GM18498 (cell line): ENCODE measurements at regions not wholly inside any gene's neighbourhood (a gene's known extent, or its start where the extent isn't known, plus 50 kb on each side); places are given as distances from the start of the nearest gene placed in this dataset.
"Not testable (repeated sequence)": the region's sequence is repeated elsewhere in the genome, so short reads cannot be mapped to it uniquely, and the experiment has no call there.

Experiments
- ATAC-seq: cut with Tn5 transposase; IDR thresholded peaks from one replicate; pipeline ENCODE4 v1.9.1; 2021; ENCODE audit warnings: mild to moderate bottlenecking, moderate library complexity; ENCODE audit not compliant: unreplicated experiment

GRCh38 chr7:3135626-3136025, 92.0 kb upstream of the CARD11 start:
- no peak for ATAC-seq

GRCh38 chr7:3138206-3138605, 94.5 kb upstream of the CARD11 start:
- no peak for ATAC-seq

GRCh38 chr7:3138997-3139396, 95.3 kb upstream of the CARD11 start:
- no peak for ATAC-seq

DNA sequence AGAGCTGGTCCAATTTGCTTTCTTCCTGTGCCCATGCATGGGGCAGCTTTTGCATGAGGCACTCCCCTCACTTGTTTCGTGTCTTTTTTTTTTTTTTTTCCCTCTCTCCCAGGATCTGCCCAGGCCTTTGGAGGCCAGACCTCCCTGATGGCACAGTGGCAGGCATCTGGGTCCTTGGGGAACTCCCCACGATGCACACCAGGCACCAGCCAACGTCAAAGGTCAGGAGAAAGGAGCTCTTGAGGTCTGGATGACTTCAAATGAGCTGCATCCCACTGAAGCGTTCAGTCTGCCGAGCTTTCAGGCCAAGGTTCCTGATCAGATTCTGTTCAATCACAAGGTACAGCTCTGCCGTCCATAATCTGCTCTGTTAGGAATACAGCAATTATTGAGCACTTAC, 97.2 kb upstream of the CARD11 start:
- ATAC-seq: no peak

- no peak for ATAC-seq
These were observed 97.7 kb upstream of the CARD11 start for GRCh38 chr7:3141326-3141725.

DNA sequence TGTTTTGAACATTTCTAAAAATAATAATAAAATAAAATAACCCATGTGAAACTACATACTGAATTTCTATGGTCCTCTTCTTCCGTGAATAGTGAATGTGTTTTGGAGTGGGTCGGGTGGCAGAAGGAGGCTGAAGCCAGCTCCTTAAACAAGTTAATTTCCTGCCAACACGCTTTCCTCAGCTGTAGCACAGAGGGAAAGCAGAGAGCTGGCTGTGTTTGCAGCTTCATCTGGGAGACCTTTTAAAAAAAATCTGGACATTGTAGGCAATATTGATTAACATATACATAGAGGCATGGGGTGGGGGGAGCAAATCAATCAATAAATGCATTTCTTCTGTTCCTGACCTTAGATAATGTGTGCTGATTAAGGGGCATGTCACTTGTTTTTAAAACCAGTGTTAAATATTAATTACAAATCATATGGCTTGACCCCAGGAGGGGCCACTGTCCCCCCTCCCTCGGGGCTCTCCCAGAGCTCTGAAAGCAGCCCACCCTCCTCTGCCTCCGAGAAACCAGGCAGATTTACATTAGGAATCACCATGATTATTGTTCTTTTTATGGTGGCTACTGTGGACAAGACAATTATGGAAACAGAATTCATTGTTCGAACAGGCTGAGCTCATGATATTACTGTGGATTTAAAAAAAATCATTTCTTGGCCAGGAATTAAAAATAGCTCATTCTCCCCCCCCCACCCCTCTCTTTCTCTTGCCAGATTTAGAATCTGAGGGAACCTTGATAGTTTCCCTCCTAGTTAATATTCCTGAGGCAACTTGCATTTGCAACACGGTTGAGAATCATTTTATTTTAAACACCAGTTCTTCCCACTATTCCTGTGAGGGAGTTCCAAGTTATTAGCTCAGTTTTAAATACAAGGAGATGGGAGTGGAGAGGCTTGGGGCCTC, 100.5 kb upstream of the CARD11 start:
- ATAC-seq: no peak

DNA sequence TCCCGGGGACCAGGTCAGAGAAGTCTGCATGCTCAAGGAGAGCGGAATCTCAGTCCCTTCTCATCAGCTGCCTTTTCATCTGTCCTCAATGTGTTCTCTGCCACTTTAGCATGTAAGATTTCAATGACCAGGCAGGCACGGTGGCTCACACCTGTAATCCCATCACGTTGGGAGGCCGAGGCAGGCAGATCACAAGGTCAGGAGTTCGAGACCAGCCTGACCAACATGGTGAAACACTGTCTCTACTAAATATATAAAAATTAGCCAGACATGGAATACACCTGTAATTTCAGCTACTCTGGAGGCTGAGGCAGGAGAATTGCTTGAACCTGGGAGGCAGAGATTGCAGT, 101.1 kb upstream of the CARD11 start:
- not testable (repeated sequence) for ATAC-seq

- no peak for ATAC-seq
These were observed 103.0 kb upstream of the CARD11 start for GRCh38 chr7:3146571-3147226.

DNA sequence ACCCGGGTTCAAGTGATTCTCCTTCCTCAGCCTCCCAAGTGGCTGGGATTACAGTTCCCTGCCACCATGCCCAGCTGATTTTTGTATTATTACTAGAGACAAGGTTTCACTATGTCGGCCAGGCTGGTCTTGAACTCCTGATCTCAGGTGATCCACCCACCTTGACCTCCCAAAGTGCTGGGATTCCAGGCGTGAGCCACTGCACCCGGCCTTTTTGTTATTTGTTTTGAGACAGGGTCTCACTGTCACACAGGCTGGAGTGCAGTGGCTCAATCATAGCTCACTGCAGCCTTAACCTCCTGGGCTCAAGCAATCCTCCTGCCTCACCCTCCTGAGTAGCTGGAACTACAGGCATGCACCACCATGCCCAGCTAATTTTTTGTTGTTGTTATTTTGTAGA, 104.8 kb upstream of the CARD11 start:
- not testable (repeated sequence) for ATAC-seq

DNA sequence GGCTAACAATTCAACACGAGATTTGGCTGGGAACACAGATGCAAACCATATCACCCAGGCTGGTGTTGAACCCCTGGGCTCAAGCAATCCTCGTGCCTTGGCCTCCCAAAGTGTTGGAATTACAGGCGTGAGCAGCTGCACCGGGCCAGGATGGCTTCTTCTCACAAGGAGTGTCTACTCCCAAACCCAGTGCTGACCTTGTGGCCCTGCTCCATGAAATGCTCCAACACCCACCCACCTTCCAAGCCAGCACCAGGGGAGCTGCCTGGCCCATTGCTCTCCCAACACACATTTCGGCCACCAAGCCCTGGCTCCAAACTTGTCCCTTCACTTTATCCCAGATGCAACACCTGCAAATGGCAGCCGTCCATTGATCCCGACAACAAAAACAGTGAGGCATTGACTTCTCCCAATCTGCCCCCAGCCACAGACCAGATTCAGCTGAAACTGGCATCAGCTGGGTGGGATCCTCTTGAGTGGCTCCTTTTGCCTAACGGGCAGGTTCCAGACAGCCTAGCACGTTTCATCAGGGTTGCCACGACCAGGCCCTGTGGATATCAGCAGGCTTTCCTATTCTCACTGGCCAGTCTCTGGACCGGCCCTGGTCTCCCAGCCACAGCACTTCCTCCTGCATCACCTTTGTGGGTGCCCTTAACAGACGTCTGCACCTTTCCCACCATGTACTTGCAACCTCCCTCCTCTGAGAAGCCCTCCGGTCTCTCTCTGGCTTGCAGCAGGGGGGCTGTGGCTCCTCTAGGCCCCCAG, 105.7 kb upstream of the CARD11 start:
- no peak for ATAC-seq

DNA sequence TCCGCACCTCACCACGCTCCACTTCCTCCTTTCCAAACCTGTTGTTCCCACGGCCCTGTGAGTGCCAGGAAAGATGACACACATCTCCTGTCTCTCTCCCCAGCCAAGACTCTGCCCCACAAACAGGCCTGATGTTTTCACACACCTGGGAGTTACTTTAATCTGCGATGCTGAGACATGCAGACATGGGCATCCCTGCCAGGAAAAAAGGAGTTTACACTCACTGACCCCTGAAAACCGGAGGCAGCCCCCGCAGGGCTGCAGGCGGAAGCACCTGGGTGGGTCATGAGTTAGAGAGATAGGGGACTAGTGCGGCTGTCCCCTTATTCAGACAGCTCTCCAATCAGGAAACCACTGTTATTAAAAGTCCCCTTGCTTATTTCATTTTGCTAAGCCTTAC, 106.4 kb upstream of the CARD11 start:
- ATAC-seq: no peak

GRCh38 chr7:3151784-3152183, 108.1 kb upstream of the CARD11 start:
- no peak for ATAC-seq

DNA sequence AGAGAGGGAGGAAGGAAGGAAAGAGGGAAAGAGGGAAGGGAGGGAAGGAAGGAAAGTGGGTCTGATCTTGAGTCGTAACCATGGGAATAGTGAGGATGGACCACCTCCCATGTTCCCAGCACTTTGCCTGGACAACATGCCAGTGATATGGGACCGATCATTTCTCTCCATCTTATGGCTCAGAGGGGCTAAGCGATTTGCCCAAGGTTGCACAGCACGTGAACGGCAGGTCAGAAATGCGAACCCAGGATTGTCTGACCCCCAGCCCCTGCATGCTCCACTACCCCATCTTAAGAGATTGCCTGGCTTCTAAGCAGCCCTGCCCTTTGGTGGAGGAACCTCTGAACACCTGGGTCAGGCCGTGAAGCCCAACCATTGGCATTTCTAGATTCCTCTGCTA, 109.0 kb upstream of the CARD11 start:
- ATAC-seq: no peak

DNA sequence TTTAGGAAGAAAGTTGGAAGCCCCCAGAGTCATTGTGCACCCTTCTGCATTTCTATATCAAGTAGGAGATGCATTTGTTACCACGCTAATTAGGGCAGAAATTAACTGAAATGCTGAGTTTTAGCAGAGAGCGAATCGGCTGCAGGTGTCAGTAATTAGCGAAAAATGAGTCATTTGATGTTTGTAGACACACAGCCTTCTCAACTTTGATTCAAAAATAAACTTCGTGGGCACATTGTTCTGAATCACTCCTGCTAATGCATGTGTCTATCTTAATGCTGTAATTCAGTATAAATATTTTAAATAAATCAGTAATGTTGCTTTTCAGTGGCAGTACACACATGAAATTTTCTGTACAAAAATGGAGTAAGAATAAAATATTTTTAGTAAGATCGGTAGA, 109.5 kb upstream of the CARD11 start:
- no peak for ATAC-seq

GRCh38 chr7:3154317-3154716, 110.7 kb upstream of the CARD11 start:
- no peak for ATAC-seq

- ATAC-seq: no peak
These were observed 111.3 kb upstream of the CARD11 start for GRCh38 chr7:3154881-3155494.

- no peak for ATAC-seq
These were observed 112.8 kb upstream of the CARD11 start for GRCh38 chr7:3156508-3156907.

DNA sequence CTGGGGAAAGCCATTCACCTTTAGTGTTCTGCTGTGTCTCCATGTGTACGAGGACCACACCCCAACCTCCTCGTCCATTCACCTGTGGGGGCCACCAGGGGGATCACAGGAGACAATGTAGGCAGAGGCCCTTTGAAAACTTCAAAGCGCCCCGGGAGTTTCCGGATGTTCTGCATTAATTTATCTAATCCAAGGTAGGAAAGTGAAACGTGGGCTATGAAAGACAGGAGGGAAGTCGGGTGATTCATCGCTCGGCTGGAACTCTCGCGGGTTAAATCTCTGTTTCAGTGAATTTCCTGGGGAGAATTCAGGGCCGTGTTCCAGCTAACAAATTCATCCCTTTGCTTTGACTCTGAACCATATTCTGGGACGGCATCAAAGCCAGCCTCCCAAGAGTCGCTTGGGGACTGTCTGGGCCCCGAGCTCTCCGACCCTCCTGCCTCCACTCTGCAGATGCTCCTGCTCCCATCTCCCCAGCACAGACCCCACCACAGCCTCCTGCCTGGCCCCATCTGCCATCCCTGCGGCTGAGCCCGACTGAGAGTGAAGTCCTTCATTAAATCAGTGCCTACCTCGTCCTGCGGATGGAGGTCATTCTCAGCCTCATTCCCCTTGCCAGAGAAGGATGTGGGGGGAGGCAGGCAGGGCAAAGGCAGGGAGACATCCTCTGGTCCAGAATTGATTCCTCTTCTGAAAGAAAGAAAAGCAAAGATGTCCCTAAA, 114.1 kb upstream of the CARD11 start:
- no peak for ATAC-seq

- no peak for ATAC-seq
These were observed 114.7 kb upstream of the CARD11 start for GRCh38 chr7:3158341-3158760.

- no peak for ATAC-seq
These were observed 115.4 kb upstream of the CARD11 start for GRCh38 chr7:3159039-3159438.

- no peak for ATAC-seq
These were observed 115.8 kb upstream of the CARD11 start for GRCh38 chr7:3159445-3159844.
